HK-2 (cell line): ENCODE measurements at regions not wholly inside any gene's neighbourhood (a gene's known extent, or its start where the extent isn't known, plus 50 kb on each side); places are given as distances from the start of the nearest gene placed in this dataset.

Experiments
- DNase-seq: peaks from one replicate; pipeline ENCODE4 v3.0.0-alpha.2; 2018; ENCODE audit not compliant: unreplicated experiment

GRCh38 chr18:33817096-33817495 is 239.1 kb downstream of the ASXL3 start:
- DNase-seq, result peak; percentile 8

DNA sequence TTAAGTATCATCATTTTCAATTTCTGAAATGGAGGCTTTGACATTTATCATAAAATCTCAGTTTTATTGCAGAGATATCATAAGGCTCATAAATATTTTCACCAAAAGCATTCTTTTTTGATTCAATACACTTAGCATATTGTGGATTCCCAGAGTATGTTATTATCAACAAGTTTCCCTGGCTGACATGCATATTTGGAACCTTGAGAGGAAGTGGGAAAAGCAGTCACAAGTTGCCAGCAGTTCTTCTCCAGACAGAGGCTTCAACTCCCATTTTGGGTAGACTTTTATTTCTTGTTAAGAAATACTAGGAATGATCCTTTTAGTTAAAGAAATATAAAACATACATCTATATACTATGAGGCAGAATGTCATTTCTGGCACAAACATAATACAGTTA is 236.5 kb downstream of the ASXL3 start:
- DNase-seq, result no peak

GRCh38 chr18:33812186-33812585 is 234.2 kb downstream of the ASXL3 start:
- no peak for DNase-seq

GRCh38 chr18:33805592-33805991 is 227.6 kb downstream of the ASXL3 start:
- no peak for DNase-seq

DNA sequence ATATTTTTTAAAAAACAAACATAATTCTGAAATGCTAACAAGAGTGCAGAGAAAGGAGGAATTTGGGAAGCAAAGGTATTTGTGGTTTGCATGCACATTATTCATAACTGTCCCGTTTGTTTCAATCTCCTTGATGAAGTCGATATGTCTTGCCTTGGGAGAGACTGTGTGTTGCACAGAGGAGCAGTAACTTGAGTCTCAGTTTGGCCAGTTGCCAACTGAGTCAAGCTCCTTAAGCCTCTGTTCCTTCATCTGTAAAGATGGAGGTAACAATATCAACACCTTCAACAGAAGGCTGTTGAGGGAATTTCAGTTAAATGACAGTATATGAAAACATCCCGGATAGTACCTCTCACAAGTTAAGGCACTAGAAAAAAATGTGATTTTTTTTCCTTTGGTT is 226.2 kb downstream of the ASXL3 start:
- no peak for DNase-seq

DNA sequence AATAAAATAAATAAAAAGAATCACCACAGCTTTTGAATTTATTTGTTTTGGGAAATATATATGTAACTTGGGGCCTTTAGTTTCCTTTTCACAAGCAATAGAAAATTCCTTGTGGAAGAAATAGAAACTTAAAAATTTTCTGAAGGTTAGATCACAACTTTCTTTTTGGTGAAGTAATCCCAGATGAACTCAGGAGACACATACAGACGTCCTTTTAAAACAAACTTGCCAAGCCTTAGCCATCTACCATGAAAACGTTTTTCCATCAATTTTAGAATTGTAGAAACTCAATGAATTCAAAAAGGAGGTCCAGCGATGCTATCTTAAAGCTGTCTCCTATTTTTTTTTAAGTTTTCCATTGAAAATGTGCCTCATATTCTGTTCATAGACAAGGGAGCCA is 225.6 kb downstream of the ASXL3 start:
- DNase-seq, result no peak

DNA sequence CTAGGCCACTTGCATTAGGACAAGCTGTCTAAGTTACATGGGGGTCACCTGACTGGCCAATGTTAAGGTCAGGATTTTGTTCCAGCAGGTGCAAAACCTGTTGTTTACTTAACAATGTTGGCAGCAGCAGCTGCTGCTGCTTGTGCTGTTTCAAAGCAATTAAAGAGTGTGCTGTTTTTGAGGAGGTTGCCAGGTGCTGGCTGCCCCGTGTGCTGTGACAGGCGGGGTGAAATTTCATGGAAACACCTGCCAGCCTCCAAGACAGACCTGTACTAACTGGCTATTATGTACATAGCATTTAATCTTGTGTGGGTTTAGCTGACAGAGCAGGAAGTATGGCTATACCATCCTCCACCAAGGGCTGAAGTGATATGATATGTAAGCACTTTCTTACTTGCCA is 224.9 kb downstream of the ASXL3 start:
- no peak for DNase-seq
